GM23338 (cell line): ENCODE measurements at regions not wholly inside any gene's neighbourhood (a gene's known extent, or its start where the extent isn't known, plus 50 kb on each side); places are given as distances from the start of the nearest gene placed in this dataset.
"Not testable (repeated sequence)": the region's sequence is repeated elsewhere in the genome, so short reads cannot be mapped to it uniquely, and the experiment has no call there.

Source experiments
- ATAC-seq: fragments of 200-7000 bp; cut with Tn5 transposase; 3 replicates; pipeline ENCODE4 v1.9.1; 2020
- DNase-seq: peaks from one replicate; pipeline ENCODE4 v3.0.0-alpha.2; 2015; ENCODE audit warnings: low spot score
- H2AFZ ChIP-seq: fragments of 200-600 bp; sonication (generic); 2 replicates; pipeline ENCODE4 v1.8.0; 2016; ENCODE audit warnings: antibody characterized with exemption, mild to moderate bottlenecking, moderate library complexity
- H3F3A ChIP-seq: fragments of 200-600 bp; sonication (generic); replicated peaks from 2 replicates; pipeline ENCODE4 v1.8.0; 2017; ENCODE audit warnings: antibody characterized with exemption, mixed run types, low read depth
- H3K27ac ChIP-seq: fragments of 200-600 bp; sonication (generic); 2 replicates; pipeline ENCODE4 v1.6.1; 2016; ENCODE audit warnings: low read depth
- H3K27me3 ChIP-seq: fragments of 200-600 bp; sonication (generic); 2 replicates; pipeline ENCODE4 v1.8.0; 2016; ENCODE audit warnings: mild to moderate bottlenecking, mixed run types, moderate library complexity; ENCODE audit not compliant: insufficient read depth
- H3K36me3 ChIP-seq: fragments of 200-600 bp; sonication (generic); 2 replicates; pipeline ENCODE4 v1.8.0; 2016; ENCODE audit warnings: mild to moderate bottlenecking; ENCODE audit not compliant: insufficient read depth
- H3K4me1 ChIP-seq: fragments of 200-600 bp; sonication (generic); 2 replicates; pipeline ENCODE4 v1.8.0; 2016; ENCODE audit warnings: mild to moderate bottlenecking, moderate library complexity; ENCODE audit not compliant: insufficient read depth
- H3K4me2 ChIP-seq: fragments of 200-600 bp; sonication (generic); 2 replicates; pipeline ENCODE4 v1.7.1; 2017; ENCODE audit warnings: mixed run types
- H3K4me3 ChIP-seq: fragments of 200-600 bp; sonication (generic); 2 replicates; pipeline ENCODE4 v1.6.1; 2016; ENCODE audit warnings: mixed run types
- H3K79me2 ChIP-seq: fragments of 200-600 bp; sonication (generic); replicated peaks from 2 replicates; pipeline ENCODE4 v1.8.0; 2017; ENCODE audit warnings: mild to moderate bottlenecking; ENCODE audit not compliant: insufficient read depth
- H3K9me2 ChIP-seq: fragments of 200-600 bp; sonication (generic); 2 replicates; pipeline ENCODE4 v1.8.0; 2017; ENCODE audit not compliant: insufficient read depth
- H4K20me1 ChIP-seq: fragments of 200-600 bp; sonication (generic); replicated peaks from 2 replicates; pipeline ENCODE4 v1.8.0; 2017; ENCODE audit warnings: mild to moderate bottlenecking; ENCODE audit not compliant: insufficient read depth
- H3K27ac Mint-ChIP-seq: 2 replicates; pipeline ENCODE4 v1.8.0; 2020; ENCODE audit warnings: inconsistent platforms, mild to moderate bottlenecking, moderate library complexity, mixed read lengths
- H3K27me3 Mint-ChIP-seq: 3 replicates; pipeline ENCODE4 v1.8.0; 2022; ENCODE audit warnings: low read depth, mild to moderate bottlenecking, moderate library complexity, mixed read lengths, inconsistent platforms; ENCODE audit not compliant: insufficient read depth, poor library complexity
- H3K36me3 Mint-ChIP-seq: 3 replicates; pipeline ENCODE4 v1.8.0; 2021; ENCODE audit warnings: low read depth, mild to moderate bottlenecking, inconsistent platforms, moderate library complexity, mixed read lengths
- H3K4me1 Mint-ChIP-seq: 3 replicates; pipeline ENCODE4 v1.8.0; 2020; ENCODE audit warnings: mild to moderate bottlenecking, inconsistent platforms, mixed read lengths
- H3K4me3 Mint-ChIP-seq: 3 replicates; pipeline ENCODE4 v1.8.0; 2021; ENCODE audit warnings: moderate library complexity, mild to moderate bottlenecking, inconsistent platforms, mixed read lengths
- H3K9me3 Mint-ChIP-seq: 3 replicates; pipeline ENCODE4 v1.8.0; 2020; ENCODE audit warnings: moderate library complexity, mild to moderate bottlenecking, inconsistent platforms, mixed read lengths
- EZH2 ChIP-seq: fragments of 200-600 bp; sonication (generic); IDR thresholded peaks from one replicate; pipeline ENCODE4 v1.8.0; 2017; ENCODE audit warnings: antibody characterized with exemption, mild to moderate bottlenecking, low read depth; ENCODE audit not compliant: unreplicated experiment
- JUNB ChIP-seq: IDR thresholded peaks from one replicate; pipeline ENCODE4 v1.6.1; 2016; ENCODE audit warnings: antibody characterized with exemption; ENCODE audit not compliant: unreplicated experiment
- NANOG ChIP-seq: IDR thresholded peaks from 2 replicates; pipeline ENCODE4 v1.6.1; 2016; ENCODE audit warnings: antibody characterized with exemption, borderline replicate concordance
- POLR2AphosphoS5 ChIP-seq: IDR thresholded peaks from 2 replicates; pipeline ENCODE4 v1.6.1; 2016; ENCODE audit warnings: antibody characterized with exemption, low read depth
- TF ChIP-seq, protein P1 (sequence below), 2 experiments: fragments of 200-600 bp in 1 of 2; sonication (generic) in 1 of 2; conservative IDR thresholded peaks; 2 replicates each; pipeline versions ENCODE4 v1.5.1 to v1.6.1; 2016 to 2017; ENCODE audit warnings: antibody characterized with exemption in 2 of 2, low read depth in 2 of 2, mild to moderate bottlenecking in 2 of 2, moderate library complexity in 1 of 2

GRCh38 chrX:55883541-55883940, 166.0 kb downstream of the RRAGB start:
- H3K27me3 ChIP-seq, H3K4me3 Mint-ChIP-seq, H3K9me2 ChIP-seq, H3K27ac Mint-ChIP-seq, H3K79me2 ChIP-seq, H3F3A ChIP-seq, ATAC-seq, H4K20me1 ChIP-seq, H3K4me3 ChIP-seq, H3K27me3 Mint-ChIP-seq, H3K36me3 Mint-ChIP-seq, DNase-seq, H3K27ac ChIP-seq, H3K4me1 ChIP-seq, H3K36me3 ChIP-seq, H3K4me2 ChIP-seq, H2AFZ ChIP-seq, H3K4me1 Mint-ChIP-seq: not testable (repeated sequence)
- peaks cover 11% of the 10 kb centered on the region for H3K9me3 Mint-ChIP-seq

- Mint-ChIP-seq H3K4me1 (peaks cover 28% of the 10 kb centered on the region), H3K36me3 (peaks cover 4% of the 10 kb centered on the region; the same call in 1 of the 3 replicates), H3K27me3 (no peaks in the 10 kb centered on the region), H3K4me3 (peak overlapping the region; percentile 87), H3K27ac (peak overlapping the region; percentile 75), H3K9me3 (no peaks in the 10 kb centered on the region; the same call in 1 of the 3 replicates)
- no peaks in the 10 kb centered on the region; the same call in 1 of the 2 replicates for H3K79me2 ChIP-seq
- H3K4me2 ChIP-seq, result peak overlapping the region; percentile 84
- peak overlapping the region; percentile 92 for H3K27ac ChIP-seq
- peak overlapping the region; percentile 87 for H2AFZ ChIP-seq
- H3K9me2 ChIP-seq, result no peaks in the 10 kb centered on the region
- H4K20me1 ChIP-seq, result no peaks in the 10 kb centered on the region
- H3K4me1 ChIP-seq, result peaks cover 10% of the 10 kb centered on the region
- DNase-seq (peak; percentile 83), ATAC-seq (peak; percentile 78)
- TF ChIP-seq EZH2, result no peak
- TF ChIP-seq JUNB, result peak; percentile 20
- TF ChIP-seq, protein P1, sequence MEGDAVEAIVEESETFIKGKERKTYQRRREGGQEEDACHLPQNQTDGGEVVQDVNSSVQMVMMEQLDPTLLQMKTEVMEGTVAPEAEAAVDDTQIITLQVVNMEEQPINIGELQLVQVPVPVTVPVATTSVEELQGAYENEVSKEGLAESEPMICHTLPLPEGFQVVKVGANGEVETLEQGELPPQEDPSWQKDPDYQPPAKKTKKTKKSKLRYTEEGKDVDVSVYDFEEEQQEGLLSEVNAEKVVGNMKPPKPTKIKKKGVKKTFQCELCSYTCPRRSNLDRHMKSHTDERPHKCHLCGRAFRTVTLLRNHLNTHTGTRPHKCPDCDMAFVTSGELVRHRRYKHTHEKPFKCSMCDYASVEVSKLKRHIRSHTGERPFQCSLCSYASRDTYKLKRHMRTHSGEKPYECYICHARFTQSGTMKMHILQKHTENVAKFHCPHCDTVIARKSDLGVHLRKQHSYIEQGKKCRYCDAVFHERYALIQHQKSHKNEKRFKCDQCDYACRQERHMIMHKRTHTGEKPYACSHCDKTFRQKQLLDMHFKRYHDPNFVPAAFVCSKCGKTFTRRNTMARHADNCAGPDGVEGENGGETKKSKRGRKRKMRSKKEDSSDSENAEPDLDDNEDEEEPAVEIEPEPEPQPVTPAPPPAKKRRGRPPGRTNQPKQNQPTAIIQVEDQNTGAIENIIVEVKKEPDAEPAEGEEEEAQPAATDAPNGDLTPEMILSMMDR (conservative IDR thresholded peaks at IDR 0.05; ENCODE audit: low read depth in 2 of 2), result peak; percentile 54 to 63
- peak overlapping the region; percentile 82 for H3K4me3 ChIP-seq
- no peaks in the 10 kb centered on the region for H3K27me3 ChIP-seq
- H3F3A ChIP-seq, result no peaks in the 10 kb centered on the region
- no peaks in the 10 kb centered on the region for H3K36me3 ChIP-seq
Observed at GRCh38 chrX:55907968-55908607, 190.5 kb downstream of the RRAGB start.

- Histone ChIP-seq H3K27me3 (no peaks in the 10 kb centered on the region), H3K27ac (peak overlapping the region; percentile 92), H3K4me1 (peaks cover 10% of the 10 kb centered on the region), H3K4me3 (peak overlapping the region; percentile 82), H2AFZ (peak overlapping the region; percentile 87), H4K20me1 (no peaks in the 10 kb centered on the region), H3K79me2 (no peaks in the 10 kb centered on the region; the same call in 1 of the 2 replicates), H3F3A (no peaks in the 10 kb centered on the region), H3K9me2 (no peaks in the 10 kb centered on the region), H3K36me3 (no peaks in the 10 kb centered on the region), H3K4me2 (peak overlapping the region; percentile 84)
- H3K4me1 Mint-ChIP-seq, result peaks cover 28% of the 10 kb centered on the region
- DNase-seq (peak; percentile 55), ATAC-seq (peak; percentile 82)
- H3K27me3 Mint-ChIP-seq, result no peaks in the 10 kb centered on the region
- no peaks in the 10 kb centered on the region; the same call in 1 of the 3 replicates for H3K9me3 Mint-ChIP-seq
- TF ChIP-seq POLR2AphosphoS5 (peak; percentile 30; the same call in 1 of the 2 replicates), NANOG (no peak)
- peak overlapping the region; percentile 75 for H3K27ac Mint-ChIP-seq
- peaks cover 4% of the 10 kb centered on the region; the same call in 1 of the 3 replicates for H3K36me3 Mint-ChIP-seq
- peak overlapping the region; percentile 87 for H3K4me3 Mint-ChIP-seq
Observed at GRCh38 chrX:55908661-55909212, 191.2 kb downstream of the RRAGB start.
